SK-N-MC (cell line): ENCODE measurements at regions not wholly inside any gene's neighbourhood (a gene's known extent, or its start where the extent isn't known, plus 50 kb on each side); places are given as distances from the start of the nearest gene placed in this dataset.

Experiments
- EZH2 ChIP-seq: fragments of 200-600 bp; sonication (generic); IDR thresholded peaks from one replicate; pipeline ENCODE4 v1.6.1; 2017; ENCODE audit warnings: antibody characterized with exemption
- FOXP2 ChIP-seq: optimal IDR thresholded peaks from 2 replicates; pipeline ENCODE3; 2011; ENCODE audit warnings: mild to moderate bottlenecking, moderate library complexity; ENCODE audit not compliant: insufficient read depth; ENCODE audit errors: extremely low read length, control extremely low read depth
- POLR2AphosphoS5 ChIP-seq: IDR thresholded peaks from 2 replicates; pipeline ENCODE4 v1.6.1; 2012; ENCODE audit warnings: mild to moderate bottlenecking, low read depth, low read length, borderline replicate concordance

GRCh38 chr20:48451401-48451800, 376.4 kb downstream of the PREX1 start:
- TF ChIP-seq POLR2AphosphoS5 (no peak), EZH2 (no peak), FOXP2 (no peak)
